Breast epithelium (tissue), 3 donors: ENCODE measurements at regions not wholly inside any gene's neighbourhood (a gene's known extent, or its start where the extent isn't known, plus 50 kb on each side); places are given as distances from the start of the nearest gene placed in this dataset.

ENCODE experiments used
- POLR2A ChIP-seq: fragments of 450-650 bp; IDR thresholded peaks from one replicate; pipeline ENCODE4 v1.6.1; 2016; ENCODE audit warnings: antibody characterized with exemption, mild to moderate bottlenecking, moderate library complexity
- POLR2AphosphoS5 ChIP-seq, 3 donors: sonication (generic); formaldehyde crosslinking; IDR thresholded peaks; one replicate each; pipeline ENCODE4 v1.6.1; 2017; ENCODE audit warnings: antibody characterized with exemption in 3 of 3
- TF ChIP-seq, protein P1 (sequence below), 3 donors: fragments of 450-650 bp; IDR thresholded peaks; one replicate each; pipeline ENCODE4 v1.5.1; 2016 to 2017; ENCODE audit warnings: antibody characterized with exemption in 3 of 3, mild to moderate bottlenecking in 3 of 3, moderate library complexity in 3 of 3

DNA sequence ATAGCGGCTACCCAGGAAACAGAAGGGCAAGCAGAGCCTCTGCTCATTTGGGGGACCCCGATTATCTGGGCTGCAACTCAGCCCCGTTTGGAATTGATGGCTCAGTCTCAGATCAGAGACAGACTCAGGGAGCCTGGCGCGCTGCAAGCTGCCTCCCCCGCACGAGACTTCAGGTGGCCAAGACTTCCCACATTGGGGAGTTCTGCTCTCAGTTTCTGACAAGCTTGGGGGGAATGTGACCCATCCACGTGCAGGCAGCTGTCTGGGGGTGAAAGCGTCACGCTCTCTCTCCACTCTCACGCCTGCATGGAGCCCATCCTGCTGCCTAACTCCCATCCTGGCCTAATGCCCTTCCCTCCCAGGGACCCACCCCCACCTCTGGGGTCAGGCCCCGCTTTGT lies 157.6 kb upstream of the GSE1 start:
- TF ChIP-seq, protein P1, sequence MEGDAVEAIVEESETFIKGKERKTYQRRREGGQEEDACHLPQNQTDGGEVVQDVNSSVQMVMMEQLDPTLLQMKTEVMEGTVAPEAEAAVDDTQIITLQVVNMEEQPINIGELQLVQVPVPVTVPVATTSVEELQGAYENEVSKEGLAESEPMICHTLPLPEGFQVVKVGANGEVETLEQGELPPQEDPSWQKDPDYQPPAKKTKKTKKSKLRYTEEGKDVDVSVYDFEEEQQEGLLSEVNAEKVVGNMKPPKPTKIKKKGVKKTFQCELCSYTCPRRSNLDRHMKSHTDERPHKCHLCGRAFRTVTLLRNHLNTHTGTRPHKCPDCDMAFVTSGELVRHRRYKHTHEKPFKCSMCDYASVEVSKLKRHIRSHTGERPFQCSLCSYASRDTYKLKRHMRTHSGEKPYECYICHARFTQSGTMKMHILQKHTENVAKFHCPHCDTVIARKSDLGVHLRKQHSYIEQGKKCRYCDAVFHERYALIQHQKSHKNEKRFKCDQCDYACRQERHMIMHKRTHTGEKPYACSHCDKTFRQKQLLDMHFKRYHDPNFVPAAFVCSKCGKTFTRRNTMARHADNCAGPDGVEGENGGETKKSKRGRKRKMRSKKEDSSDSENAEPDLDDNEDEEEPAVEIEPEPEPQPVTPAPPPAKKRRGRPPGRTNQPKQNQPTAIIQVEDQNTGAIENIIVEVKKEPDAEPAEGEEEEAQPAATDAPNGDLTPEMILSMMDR (IDR thresholded peaks at IDR 0.05): no peak
- TF ChIP-seq POLR2AphosphoS5 (IDR thresholded peaks at IDR 0.05) (no peak), POLR2A (no peak)
